ENCODE measurements at regions not wholly inside any gene's neighbourhood (a gene's known extent, or its start where the extent isn't known, plus 50 kb on each side); places are given as distances from the start of the nearest gene placed in this dataset.

DNA sequence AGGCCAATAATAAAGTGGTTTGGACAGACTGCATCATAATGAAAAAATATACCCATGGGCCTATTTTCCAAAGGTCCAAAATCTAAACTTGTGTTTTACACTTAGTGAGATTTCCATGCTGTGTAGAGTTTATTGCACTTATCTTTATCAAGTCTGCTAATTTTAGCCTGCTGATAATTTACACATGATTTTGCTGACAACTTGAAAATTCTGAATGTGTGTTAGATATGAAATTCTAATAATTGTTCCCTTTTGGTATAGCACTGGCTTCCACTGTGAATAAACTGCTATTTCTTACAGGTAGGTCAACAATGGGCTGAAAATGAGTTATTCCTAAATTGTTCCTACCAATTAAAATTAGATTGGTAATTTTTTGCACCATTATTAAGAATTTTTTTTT is 589.1 kb upstream of the ANO3 start:
- Histone ChIP-seq H3K27ac (ENCODE audit: low read depth, low read length) (no peak overlapping the region), H3K4me1 (ENCODE audit: control insufficient read depth, insufficient read depth, low read length) (no peaks in the 10 kb centered on the region), H3K9me3 (ENCODE audit: control insufficient read depth, insufficient read depth, low read depth, low read length) (no peaks in the 10 kb centered on the region), H3K36me3 (ENCODE audit: control insufficient read depth, insufficient read depth, low read length) (no peaks in the 10 kb centered on the region), H3K27me3 (ENCODE audit: control insufficient read depth, insufficient read depth, low read length) (no peaks in the 10 kb centered on the region), H3K4me3 (ENCODE audit: low read depth, low read length) (no peak overlapping the region), H3K9ac (ENCODE audit: low read length) (no peak overlapping the region)

DNA sequence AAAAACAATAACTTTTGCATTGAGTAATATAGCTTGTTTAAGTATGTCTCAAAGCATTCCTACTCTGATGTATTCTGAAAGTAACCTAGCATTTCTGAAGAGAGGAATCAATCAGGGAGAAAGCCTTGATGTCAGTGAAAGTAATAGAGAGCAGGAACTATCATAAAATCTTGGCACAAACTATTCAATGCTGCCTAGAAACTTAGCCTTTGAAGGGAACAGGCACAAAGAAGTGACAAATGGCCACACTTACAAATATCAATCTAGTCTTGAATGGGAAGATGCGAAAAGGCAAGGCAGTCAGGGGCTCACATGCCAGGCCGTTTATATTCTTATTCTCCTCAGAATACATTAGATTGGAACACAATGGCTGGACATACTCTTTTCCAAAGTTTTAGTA is 576.5 kb upstream of the ANO3 start:
- H3K4me3 ChIP-seq (ENCODE audit: low read depth, low read length), result no peak overlapping the region
- H3K9ac ChIP-seq (ENCODE audit: low read length), result no peak overlapping the region
- no peaks in the 10 kb centered on the region for H3K27me3 ChIP-seq (ENCODE audit: control insufficient read depth, insufficient read depth, low read length)
- H3K9me3 ChIP-seq (ENCODE audit: control insufficient read depth, insufficient read depth, low read depth, low read length), result peaks cover 19% of the 10 kb centered on the region
- no peaks in the 10 kb centered on the region for H3K4me1 ChIP-seq (ENCODE audit: control insufficient read depth, insufficient read depth, low read length)
- no peaks in the 10 kb centered on the region for H3K36me3 ChIP-seq (ENCODE audit: control insufficient read depth, insufficient read depth, low read length)
- H3K27ac ChIP-seq (ENCODE audit: low read depth, low read length), result no peak overlapping the region

DNA sequence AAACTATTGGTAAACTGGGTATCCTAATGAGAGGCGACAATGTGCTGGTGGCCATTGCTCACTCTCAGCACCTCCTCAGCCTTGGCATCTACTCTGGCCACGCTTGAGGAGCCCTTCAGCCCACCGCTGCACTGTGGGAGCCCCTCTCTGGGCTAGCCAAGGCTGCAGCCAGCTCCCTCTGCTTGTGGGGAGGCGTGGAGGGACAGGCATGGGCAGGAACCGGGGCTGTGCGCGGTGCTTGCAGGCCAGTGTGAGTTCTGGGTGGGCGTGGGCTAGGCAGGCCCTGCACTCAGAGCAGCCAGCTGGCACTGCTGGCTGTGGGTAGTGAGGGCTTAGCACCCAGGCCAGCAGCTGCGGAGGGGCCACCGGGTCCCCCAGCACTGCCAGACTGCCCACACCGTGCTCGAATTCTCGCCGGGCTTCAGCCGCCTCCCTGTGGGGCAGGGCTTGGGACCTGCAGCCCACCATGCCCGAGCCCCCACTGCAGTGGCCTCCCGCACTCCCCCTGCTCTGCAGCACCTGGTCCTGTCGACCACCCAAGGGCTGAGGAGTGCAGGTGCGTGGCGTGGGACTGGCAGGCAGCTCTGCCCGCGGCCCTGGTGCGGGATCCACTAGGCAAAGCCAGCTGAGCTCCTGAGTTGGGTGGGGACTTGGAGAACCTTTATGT is 575.9 kb upstream of the ANO3 start:
- Histone ChIP-seq H3K4me1 (ENCODE audit: control insufficient read depth, insufficient read depth, low read length) (no peaks in the 10 kb centered on the region), H3K9ac (ENCODE audit: low read length) (no peak overlapping the region), H3K4me3 (ENCODE audit: low read depth, low read length) (no peak overlapping the region), H3K27ac (ENCODE audit: low read depth, low read length) (no peak overlapping the region), H3K9me3 (ENCODE audit: control insufficient read depth, insufficient read depth, low read depth, low read length) (peaks cover 19% of the 10 kb centered on the region), H3K36me3 (ENCODE audit: control insufficient read depth, insufficient read depth, low read length) (no peaks in the 10 kb centered on the region), H3K27me3 (ENCODE audit: control insufficient read depth, insufficient read depth, low read length) (no peaks in the 10 kb centered on the region)

DNA sequence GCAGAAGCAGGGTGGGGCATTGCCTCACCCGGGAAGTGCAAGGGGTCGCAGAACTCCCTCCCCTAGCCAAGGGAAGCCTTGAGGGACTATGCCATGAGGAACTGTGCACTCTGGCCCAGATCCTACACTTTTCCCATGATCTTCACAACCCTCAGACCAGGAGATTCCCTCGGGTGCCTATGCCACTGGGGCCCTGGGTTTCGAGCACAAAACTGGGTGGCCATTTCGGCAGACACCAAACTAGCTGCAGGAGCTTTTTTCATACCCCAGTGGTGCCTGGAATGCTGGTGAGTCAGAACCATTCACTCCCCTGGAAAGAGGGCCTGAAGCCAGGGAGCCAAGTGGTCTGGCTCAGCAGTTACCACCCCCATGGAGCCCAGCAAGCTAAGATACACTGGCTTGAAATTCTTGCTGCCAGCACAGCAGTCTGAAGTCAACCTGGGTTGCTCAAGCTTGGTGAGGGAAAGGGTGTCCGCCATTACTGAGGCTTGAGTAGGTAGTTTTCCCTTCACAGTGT is 573.7 kb upstream of the ANO3 start:
- Histone ChIP-seq H3K36me3 (ENCODE audit: control insufficient read depth, insufficient read depth, low read length) (no peaks in the 10 kb centered on the region), H3K27me3 (ENCODE audit: control insufficient read depth, insufficient read depth, low read length) (no peaks in the 10 kb centered on the region), H3K9ac (ENCODE audit: low read length) (no peak overlapping the region), H3K4me1 (ENCODE audit: control insufficient read depth, insufficient read depth, low read length) (no peaks in the 10 kb centered on the region), H3K27ac (ENCODE audit: low read depth, low read length) (no peak overlapping the region), H3K4me3 (ENCODE audit: low read depth, low read length) (no peak overlapping the region), H3K9me3 (ENCODE audit: control insufficient read depth, insufficient read depth, low read depth, low read length) (peaks cover 19% of the 10 kb centered on the region)

DNA sequence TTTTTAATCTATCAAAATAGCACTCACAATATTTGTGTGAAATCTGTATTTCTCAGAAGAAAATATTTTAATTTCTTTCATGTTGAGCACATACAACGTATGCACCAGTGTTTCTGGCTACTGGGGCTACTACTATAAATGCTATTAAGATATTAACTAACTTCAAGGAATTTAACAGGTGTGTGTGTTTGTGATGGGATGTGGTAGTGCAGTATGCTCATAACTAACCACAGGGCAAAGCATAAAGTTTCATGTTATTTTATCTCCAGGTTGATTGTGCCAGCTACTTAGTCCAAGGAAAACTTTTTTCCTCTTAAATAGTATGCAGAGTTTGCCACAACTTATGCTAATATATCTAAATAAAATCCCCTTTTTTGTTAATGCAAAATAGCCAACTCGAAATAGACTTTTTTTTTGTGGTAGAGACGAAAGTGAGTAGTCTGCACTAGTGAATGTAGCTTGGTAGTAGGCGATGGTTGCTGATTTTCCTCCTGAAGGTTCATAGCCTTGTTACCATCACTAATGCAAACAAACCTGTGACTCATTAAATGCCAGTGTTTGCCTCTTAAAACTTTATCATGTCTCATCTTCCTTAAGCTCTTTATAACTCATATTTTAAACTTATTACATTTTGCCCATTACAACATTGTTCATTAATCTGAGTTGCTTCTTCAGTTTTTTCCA is 565.5 kb upstream of the ANO3 start:
- Histone ChIP-seq H3K27me3 (ENCODE audit: control insufficient read depth, insufficient read depth, low read length) (no peaks in the 10 kb centered on the region), H3K9ac (ENCODE audit: low read length) (no peak overlapping the region), H3K27ac (ENCODE audit: low read depth, low read length) (no peak overlapping the region), H3K9me3 (ENCODE audit: control insufficient read depth, insufficient read depth, low read depth, low read length) (no peaks in the 10 kb centered on the region), H3K4me1 (ENCODE audit: control insufficient read depth, insufficient read depth, low read length) (peaks cover 8% of the 10 kb centered on the region; the same call in 1 of the 2 replicates), H3K4me3 (ENCODE audit: low read depth, low read length) (no peak overlapping the region), H3K36me3 (ENCODE audit: control insufficient read depth, insufficient read depth, low read length) (no peaks in the 10 kb centered on the region)

DNA sequence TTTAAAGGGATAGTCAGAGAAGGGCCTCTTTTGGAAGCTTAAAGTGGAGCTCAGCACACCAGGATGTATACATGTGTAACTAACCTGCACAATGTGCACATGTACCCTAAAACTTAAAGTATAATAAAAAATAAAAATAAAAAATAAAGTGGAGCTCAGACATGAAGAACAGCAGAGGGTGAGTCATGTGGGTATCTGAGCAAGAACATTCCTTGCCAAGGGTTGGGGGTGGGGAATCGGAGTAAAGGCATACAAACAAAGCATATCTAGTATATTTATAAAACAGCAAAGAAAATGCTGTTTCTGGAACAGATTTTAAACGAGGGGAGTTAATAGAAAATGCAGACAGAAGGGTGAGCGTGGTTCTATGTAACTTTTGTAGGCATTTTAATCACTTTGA is 562.6 kb upstream of the ANO3 start:
- no peaks in the 10 kb centered on the region for H3K9me3 ChIP-seq (ENCODE audit: control insufficient read depth, insufficient read depth, low read depth, low read length)

DNA sequence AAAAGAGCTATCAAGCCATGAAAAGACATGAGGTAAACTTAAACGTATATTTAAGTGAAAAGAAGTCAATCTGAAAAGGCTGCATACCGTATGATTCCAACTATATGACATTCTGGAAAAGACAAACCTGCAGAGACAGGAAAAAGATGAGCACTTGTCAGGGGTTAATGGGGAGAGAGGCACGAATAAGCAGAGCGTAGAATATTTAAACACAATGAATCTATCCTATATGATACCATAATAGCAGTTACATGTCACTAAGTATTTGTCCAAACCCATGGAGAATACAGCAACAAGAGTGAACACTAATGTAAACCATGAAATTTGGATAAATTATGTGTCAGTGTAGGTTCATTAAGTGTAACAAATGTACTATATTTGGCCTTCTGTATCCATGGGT is 560.3 kb upstream of the ANO3 start:
- H3K9ac ChIP-seq (ENCODE audit: low read length), result no peak overlapping the region
- H3K27ac ChIP-seq (ENCODE audit: low read depth, low read length), result no peak overlapping the region
- no peak overlapping the region for H3K4me3 ChIP-seq (ENCODE audit: low read depth, low read length)
- H3K27me3 ChIP-seq (ENCODE audit: control insufficient read depth, insufficient read depth, low read length), result no peaks in the 10 kb centered on the region
- no peaks in the 10 kb centered on the region for H3K36me3 ChIP-seq (ENCODE audit: control insufficient read depth, insufficient read depth, low read length)
- H3K9me3 ChIP-seq (ENCODE audit: control insufficient read depth, insufficient read depth, low read depth, low read length), result no peaks in the 10 kb centered on the region
- H3K4me1 ChIP-seq (ENCODE audit: control insufficient read depth, insufficient read depth, low read length), result peaks cover 8% of the 10 kb centered on the region; the same call in 1 of the 2 replicates

More for the DNA sequence above, 562.6 kb upstream of the ANO3 start:
- no peak overlapping the region for H3K4me3 ChIP-seq (ENCODE audit: low read depth, low read length)
- no peak overlapping the region for H3K27ac ChIP-seq (ENCODE audit: low read depth, low read length)
- H3K27me3 ChIP-seq (ENCODE audit: control insufficient read depth, insufficient read depth, low read length), result no peaks in the 10 kb centered on the region
- no peak overlapping the region for H3K9ac ChIP-seq (ENCODE audit: low read length)
- peaks cover 8% of the 10 kb centered on the region; the same call in 1 of the 2 replicates for H3K4me1 ChIP-seq (ENCODE audit: control insufficient read depth, insufficient read depth, low read length)
- H3K36me3 ChIP-seq (ENCODE audit: control insufficient read depth, insufficient read depth, low read length), result no peaks in the 10 kb centered on the region

DNA sequence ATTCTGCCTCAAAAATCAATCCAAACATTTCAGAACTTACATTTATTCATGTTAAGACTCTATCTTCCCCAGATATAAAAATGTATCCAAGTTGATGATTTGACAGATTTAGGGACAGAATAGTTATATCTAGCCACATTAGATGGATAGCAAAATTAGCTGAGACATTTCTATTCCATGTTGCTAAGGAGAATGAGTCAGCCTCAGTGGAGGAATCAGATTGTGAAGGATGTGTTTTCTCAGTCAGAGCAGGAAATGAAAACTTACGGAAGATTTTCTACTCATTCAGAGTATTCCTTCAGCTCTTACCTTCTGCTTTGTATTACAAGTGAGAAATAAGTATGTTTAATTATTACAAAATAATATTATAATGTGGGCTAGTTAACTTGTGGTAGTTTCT is 556.3 kb upstream of the ANO3 start:
- Histone ChIP-seq H3K4me3 (ENCODE audit: low read depth, low read length) (no peak overlapping the region), H3K9me3 (ENCODE audit: control insufficient read depth, insufficient read depth, low read depth, low read length) (no peaks in the 10 kb centered on the region), H3K9ac (ENCODE audit: low read length) (no peak overlapping the region), H3K4me1 (ENCODE audit: control insufficient read depth, insufficient read depth, low read length) (no peaks in the 10 kb centered on the region), H3K36me3 (ENCODE audit: control insufficient read depth, insufficient read depth, low read length) (no peaks in the 10 kb centered on the region), H3K27me3 (ENCODE audit: control insufficient read depth, insufficient read depth, low read length) (no peaks in the 10 kb centered on the region), H3K27ac (ENCODE audit: low read depth, low read length) (no peak overlapping the region)

DNA sequence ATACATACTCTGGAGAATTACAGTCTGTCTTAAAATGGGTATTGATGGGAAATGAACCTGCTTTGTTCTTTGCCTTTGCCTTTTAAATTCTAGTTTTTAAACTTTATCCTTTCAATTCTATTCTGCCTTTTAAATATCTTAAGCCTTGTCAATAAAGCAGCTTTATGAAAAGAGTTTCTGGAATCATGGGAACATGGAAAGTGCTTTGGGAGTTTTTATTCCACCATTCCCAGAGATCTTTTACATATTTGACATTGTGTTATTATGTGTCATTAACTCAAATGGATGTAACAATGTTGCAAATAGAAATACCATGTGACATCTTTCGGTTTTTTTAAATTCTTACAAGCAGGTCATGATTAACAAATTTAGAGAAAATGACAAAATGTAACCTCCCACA is 555.7 kb upstream of the ANO3 start:
- no peaks in the 10 kb centered on the region for H3K27me3 ChIP-seq (ENCODE audit: control insufficient read depth, insufficient read depth, low read length)
- no peak overlapping the region for H3K4me3 ChIP-seq (ENCODE audit: low read depth, low read length)
- H3K36me3 ChIP-seq (ENCODE audit: control insufficient read depth, insufficient read depth, low read length), result no peaks in the 10 kb centered on the region
- no peak overlapping the region for H3K27ac ChIP-seq (ENCODE audit: low read depth, low read length)
- no peaks in the 10 kb centered on the region for H3K4me1 ChIP-seq (ENCODE audit: control insufficient read depth, insufficient read depth, low read length)
- no peak overlapping the region for H3K9ac ChIP-seq (ENCODE audit: low read length)
- H3K9me3 ChIP-seq (ENCODE audit: control insufficient read depth, insufficient read depth, low read depth, low read length), result no peaks in the 10 kb centered on the region

DNA sequence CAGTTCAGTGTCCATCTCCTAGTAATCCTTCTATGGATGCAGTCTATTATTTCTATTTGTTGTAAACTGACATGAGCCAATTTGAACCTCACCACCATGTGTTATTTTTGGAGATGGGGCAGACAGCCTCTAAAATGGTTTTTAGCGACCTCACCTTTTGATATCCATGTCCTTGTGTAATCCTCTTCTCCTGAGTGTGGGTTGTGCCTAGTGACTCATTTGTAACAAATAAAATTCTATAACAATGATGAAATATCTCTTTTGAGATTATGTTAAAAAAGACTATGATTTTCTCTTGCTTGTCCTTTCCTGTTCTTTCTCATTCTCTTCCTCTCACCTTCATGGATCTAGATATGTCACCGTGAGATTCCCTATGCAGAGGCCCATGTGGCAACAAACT is 554.6 kb upstream of the ANO3 start:
- no peak overlapping the region for H3K9ac ChIP-seq (ENCODE audit: low read length)
- no peak overlapping the region for H3K4me3 ChIP-seq (ENCODE audit: low read depth, low read length)
- H3K9me3 ChIP-seq (ENCODE audit: control insufficient read depth, insufficient read depth, low read depth, low read length), result no peaks in the 10 kb centered on the region
- H3K36me3 ChIP-seq (ENCODE audit: control insufficient read depth, insufficient read depth, low read length), result no peaks in the 10 kb centered on the region
- H3K4me1 ChIP-seq (ENCODE audit: control insufficient read depth, insufficient read depth, low read length), result no peaks in the 10 kb centered on the region
- H3K27ac ChIP-seq (ENCODE audit: low read depth, low read length), result no peak overlapping the region
- H3K27me3 ChIP-seq (ENCODE audit: control insufficient read depth, insufficient read depth, low read length), result no peaks in the 10 kb centered on the region

DNA sequence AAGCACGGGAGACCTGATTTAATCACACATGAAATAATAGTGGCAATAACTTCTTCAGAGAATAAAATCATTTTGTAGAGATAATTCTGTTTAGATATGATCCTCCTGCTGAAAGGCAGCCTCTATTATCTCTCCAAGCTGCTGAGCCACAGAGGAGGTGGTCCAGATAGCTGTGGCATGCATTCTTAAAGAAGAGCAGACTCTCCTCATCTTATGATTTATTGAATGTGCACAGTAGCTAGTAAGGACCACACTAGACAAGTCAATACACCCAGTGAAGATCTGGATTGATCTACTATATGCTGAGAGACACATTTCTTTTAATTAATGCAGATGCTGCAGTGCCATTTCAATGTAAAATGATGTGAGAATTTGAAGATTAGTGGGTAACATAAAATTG is 552.9 kb upstream of the ANO3 start:
- no peak overlapping the region for H3K9ac ChIP-seq (ENCODE audit: low read length)

More for the DNA sequence above, 552.9 kb upstream of the ANO3 start:
- no peak overlapping the region for H3K27ac ChIP-seq (ENCODE audit: low read depth, low read length)
- H3K4me1 ChIP-seq (ENCODE audit: control insufficient read depth, insufficient read depth, low read length), result no peaks in the 10 kb centered on the region
- H3K27me3 ChIP-seq (ENCODE audit: control insufficient read depth, insufficient read depth, low read length), result no peaks in the 10 kb centered on the region
- no peaks in the 10 kb centered on the region for H3K36me3 ChIP-seq (ENCODE audit: control insufficient read depth, insufficient read depth, low read length)
- H3K4me3 ChIP-seq (ENCODE audit: low read depth, low read length), result no peak overlapping the region
- H3K9me3 ChIP-seq (ENCODE audit: control insufficient read depth, insufficient read depth, low read depth, low read length), result no peaks in the 10 kb centered on the region
